WTC11 (cell line): ENCODE measurements at regions not wholly inside any gene's neighbourhood (a gene's known extent, or its start where the extent isn't known, plus 50 kb on each side); places are given as distances from the start of the nearest gene placed in this dataset.

ENCODE experiments used
- CTCF ChIP-seq: fragments of 200-600 bp; IDR thresholded peaks from 2 replicates; pipeline ENCODE4 v1.8.0; 2022; ENCODE audit warnings: antibody characterized with exemption
- E2F4 ChIP-seq: sonication (generic); formaldehyde crosslinking; IDR thresholded peaks from 2 replicates; pipeline ENCODE4 v1.8.1; 2022; ENCODE audit warnings: low read depth, mild to moderate bottlenecking, moderate library complexity, missing genetic modification reagents, borderline replicate concordance
- ELF4 ChIP-seq: sonication (generic); formaldehyde crosslinking; IDR thresholded peaks from 2 replicates; pipeline ENCODE4 v1.8.1; 2022; ENCODE audit warnings: low read depth, mild to moderate bottlenecking, moderate library complexity, missing genetic modification reagents
- FOXP1 ChIP-seq: sonication (generic); formaldehyde crosslinking; IDR thresholded peaks from 2 replicates; pipeline ENCODE4 v1.8.0; 2022; ENCODE audit warnings: missing genetic modification reagents, mild to moderate bottlenecking, moderate library complexity, borderline replicate concordance
- IRF2 ChIP-seq: sonication (generic); formaldehyde crosslinking; IDR thresholded peaks from 2 replicates; pipeline ENCODE4 v1.8.0; 2022; ENCODE audit warnings: low read depth, missing genetic modification reagents, borderline replicate concordance
- NR1H2 ChIP-seq: sonication (generic); formaldehyde crosslinking; IDR thresholded peaks from 2 replicates; pipeline ENCODE4 v1.9.0; 2021; ENCODE audit warnings: mild to moderate bottlenecking, moderate library complexity, missing genetic modification reagents
- NR3C1 ChIP-seq: sonication (generic); formaldehyde crosslinking; conservative IDR thresholded peaks from 2 replicates; pipeline ENCODE4 v1.8.1; 2023; ENCODE audit warnings: low read depth, mild to moderate bottlenecking, missing genetic modification reagents
- PRDM15 ChIP-seq: sonication (generic); formaldehyde crosslinking; IDR thresholded peaks from 2 replicates; pipeline ENCODE4 v1.8.0; 2022; ENCODE audit warnings: missing genetic modification reagents
- PREB ChIP-seq: sonication (generic); formaldehyde crosslinking; IDR thresholded peaks from 2 replicates; pipeline ENCODE4 v1.8.1; 2022; ENCODE audit warnings: mild to moderate bottlenecking, missing genetic modification reagents, moderate library complexity, borderline replicate concordance
- SP1 ChIP-seq: sonication (generic); formaldehyde crosslinking; conservative IDR thresholded peaks from 2 replicates; pipeline ENCODE4 v1.8.1; 2022; ENCODE audit warnings: missing genetic modification reagents
- USF2 ChIP-seq: sonication (generic); formaldehyde crosslinking; IDR thresholded peaks from 2 replicates; pipeline ENCODE4 v1.8.1; 2023; ENCODE audit warnings: mild to moderate bottlenecking, missing genetic modification reagents, moderate library complexity
- ZMAT4 ChIP-seq: fragments of 250-450 bp; sonication (Bioruptor Pico); IDR thresholded peaks from 2 replicates; pipeline ENCODE4 v1.9.0; 2021; ENCODE audit warnings: mild to moderate bottlenecking
- ZNF121 ChIP-seq: sonication (generic); formaldehyde crosslinking; IDR thresholded peaks from 2 replicates; pipeline ENCODE4 v1.8.0; 2023; ENCODE audit warnings: missing genetic modification reagents
- ZNF281 ChIP-seq: sonication (generic); formaldehyde crosslinking; IDR thresholded peaks from 2 replicates; pipeline ENCODE4 v1.8.0; 2023; ENCODE audit warnings: mild to moderate bottlenecking, missing genetic modification reagents

- TF ChIP-seq CTCF (no peak), USF2 (CRISPR knock-in tag) (no peak), E2F4 (no peak), PREB (CRISPR knock-in tag) (no peak), PRDM15 (no peak), NR1H2 (CRISPR knock-in tag) (no peak), SP1 (CRISPR knock-in tag) (no peak), IRF2 (no peak), FOXP1 (CRISPR knock-in tag) (no peak), ZNF281 (CRISPR knock-in tag) (no peak), ZMAT4 (no peak), ZNF121 (CRISPR knock-in tag) (no peak), ELF4 (CRISPR knock-in tag) (no peak), NR3C1 (CRISPR knock-in tag) (no peak)
These were observed 320.1 kb downstream of the DEPDC1B start for GRCh38 chr5:60379907-60380306.
